ENCODE measurements at regions not wholly inside any gene's neighbourhood (a gene's known extent, or its start where the extent isn't known, plus 50 kb on each side); places are given as distances from the start of the nearest gene placed in this dataset.
A peak's percentile ranks its signal among the peaks of the same experiment; 100 is the strongest.

GRCh38 chr2:111219285-111219684, 98.6 kb downstream of the BCL2L11 start:
- POLR2A ChIA-PET, result interaction anchor here (0.5 to 8.2 kb wide), 16 partner anchors 11 to 209 kb away, joined by 3 to 100 read pairs (median 4); partner anchors contain the start of gene BCL2L11
- Mint-ChIP-seq H3K27me3 (no peaks in the 10 kb centered on the region), H3K4me1 (peaks cover 50% of the 10 kb centered on the region), H3K4me3 (peak overlapping the region; percentile 52), H3K9me3 (peaks cover 10% of the 10 kb centered on the region), H3K36me3 (ENCODE audit: low read depth) (peaks cover 2% of the 10 kb centered on the region), H3K27ac (peak overlapping the region; percentile 95)
- DNase-seq, result peak; percentile 41
- ATAC-seq (ENCODE audit: low read depth), result peak; percentile 70
- no peak for TF ChIP-seq CTCF (IDR thresholded peaks at IDR 0.05)
- CTCF ChIA-PET, result interaction anchor here (1.0 to 3.2 kb wide), 5 partner anchors 11 to 99 kb away, joined by 3 to 16 read pairs (median 4); partner anchors contain the start of gene BCL2L11
- intact Hi-C loops (cut with micrococcal nuclease), result loop anchor here (1.0 to 5.0 kb wide), 6 partner anchors 10 to 542 kb away; partner anchors contain the start of genes BCL2L11 and BUB1

DNA sequence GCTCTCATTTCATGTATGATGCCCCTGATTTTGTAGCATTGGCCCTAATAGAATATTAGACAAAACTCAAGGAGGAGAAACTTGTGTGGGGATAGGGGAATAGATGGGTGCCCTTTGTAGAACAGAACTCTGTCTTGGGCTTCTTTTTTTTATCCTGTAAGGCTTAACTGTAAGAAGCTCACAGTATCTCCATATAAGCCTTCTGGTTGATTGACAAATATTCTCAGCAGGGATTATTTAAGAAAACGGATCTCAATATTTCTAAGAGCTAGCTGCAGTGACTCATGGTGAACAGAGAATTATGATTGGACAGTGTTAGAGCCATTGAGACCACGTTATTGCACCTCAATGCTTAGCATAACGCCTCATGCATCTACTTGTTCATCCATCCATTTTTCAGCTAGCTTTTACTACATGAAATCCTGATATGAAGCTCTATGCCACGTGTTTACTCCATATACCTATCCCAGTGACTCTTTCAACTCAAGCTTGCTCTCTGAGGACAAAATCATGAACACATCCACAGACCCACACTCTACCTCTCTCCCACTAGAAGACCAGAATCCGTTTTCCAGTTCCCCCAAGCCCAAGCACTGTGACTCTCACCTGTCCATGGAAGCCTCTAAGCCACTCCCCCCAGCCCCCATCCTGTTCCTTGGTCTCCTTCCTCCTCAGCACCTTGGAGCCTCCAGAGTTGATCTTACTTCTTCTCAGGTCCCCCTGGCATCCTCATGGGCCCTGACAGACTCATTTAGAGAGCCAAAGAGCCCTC, 99.2 kb downstream of the BCL2L11 start:
- intact Hi-C loops (cut with micrococcal nuclease), result loop anchor here (1.0 to 5.0 kb wide), 7 partner anchors 11 to 543 kb away; partner anchors contain the start of genes BCL2L11 and BUB1
- TF ChIP-seq CTCF (IDR thresholded peaks at IDR 0.05), result no peak
- peaks cover 48% of the 10 kb centered on the region for H3K4me1 Mint-ChIP-seq
- DNase-seq, result no peak
- peak overlapping the region; percentile 95 for H3K27ac Mint-ChIP-seq
- ATAC-seq (ENCODE audit: low read depth), result peak; percentile 8
- POLR2A ChIA-PET, result interaction anchor here (0.7 to 8.2 kb wide), 18 partner anchors 11 to 835 kb away, joined by 3 to 100 read pairs (median 4); partner anchors contain the start of genes BCL2L11 and TMEM87B
- peak overlapping the region; percentile 52 for H3K4me3 Mint-ChIP-seq
- no peaks in the 10 kb centered on the region for H3K36me3 Mint-ChIP-seq (ENCODE audit: low read depth)
- peaks cover 4% of the 10 kb centered on the region for H3K9me3 Mint-ChIP-seq
- CTCF ChIA-PET, result interaction anchor here (1.0 to 3.2 kb wide), 5 partner anchors 11 to 100 kb away, joined by 3 to 16 read pairs (median 4); partner anchors contain the start of gene BCL2L11
- no peaks in the 10 kb centered on the region for H3K27me3 Mint-ChIP-seq

DNA sequence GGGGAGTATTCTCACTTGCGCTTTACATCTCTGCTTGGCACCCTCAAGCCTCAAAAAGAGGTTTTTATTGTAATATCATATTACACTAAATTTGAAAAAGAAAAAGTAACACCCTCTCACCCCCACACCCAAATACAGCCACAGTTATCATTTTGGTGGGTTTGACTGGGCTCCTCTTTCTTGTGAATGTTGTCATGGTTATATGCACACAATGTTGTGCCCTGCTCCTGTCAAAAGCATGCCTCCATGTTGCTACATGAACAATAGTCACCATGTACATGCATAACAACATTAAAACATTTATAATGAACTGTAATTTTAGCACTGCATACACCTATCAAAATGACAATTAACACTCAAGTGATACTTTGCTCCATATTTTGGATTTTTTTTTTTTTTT, 100.2 kb downstream of the BCL2L11 start:
- Mint-ChIP-seq H3K27me3 (peaks cover 5% of the 10 kb centered on the region), H3K4me3 (no peak overlapping the region), H3K4me1 (peaks cover 49% of the 10 kb centered on the region), H3K27ac (peak overlapping the region; percentile 41), H3K36me3 (ENCODE audit: low read depth) (no peaks in the 10 kb centered on the region), H3K9me3 (no peaks in the 10 kb centered on the region)
- no peak for ATAC-seq (ENCODE audit: low read depth)
- ChIA-PET POLR2A (interaction anchor here (1.2 to 8.2 kb wide), 4 partner anchors 12 to 100 kb away, joined by 7 to 100 read pairs (median 48); partner anchors contain the start of gene BCL2L11), CTCF (interaction anchor here (3.2 kb wide), 1 partner anchor 12 kb away, joined by 16 read pairs; no protein-coding TSS in a partner anchor)
- intact Hi-C loops (cut with micrococcal nuclease), result loop anchor here (5.0 kb wide), 1 partner anchor 486 kb away; no protein-coding TSS in a partner anchor
- no peak for TF ChIP-seq CTCF (IDR thresholded peaks at IDR 0.05)
- DNase-seq, result no peak

DNA sequence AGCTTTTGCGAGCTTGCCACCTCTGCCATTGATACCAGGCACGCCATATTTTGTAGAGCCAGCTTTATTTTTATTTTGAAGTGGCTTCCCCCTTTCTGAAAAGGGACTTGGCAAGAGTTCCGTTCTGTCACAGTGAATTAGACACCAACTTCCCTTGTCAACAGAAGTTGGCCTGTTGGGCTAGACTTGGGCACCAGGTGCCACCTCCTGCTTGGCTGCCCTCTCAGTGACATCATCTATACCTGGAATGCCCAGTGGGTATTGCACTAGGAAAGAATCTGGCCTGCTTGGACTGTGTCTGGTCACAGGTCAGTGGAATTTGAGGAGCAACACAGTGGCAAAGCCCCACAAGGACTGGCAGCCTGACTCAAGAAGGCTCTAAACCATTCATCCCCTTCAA, 101.0 kb downstream of the BCL2L11 start:
- peaks cover 52% of the 10 kb centered on the region for H3K4me1 Mint-ChIP-seq
- H3K9me3 Mint-ChIP-seq, result no peaks in the 10 kb centered on the region
- peak overlapping the region; percentile 50 for H3K27ac Mint-ChIP-seq
- ATAC-seq (ENCODE audit: low read depth), result no peak
- intact Hi-C loops (cut with micrococcal nuclease), result loop anchor here (5.0 kb wide), 1 partner anchor 486 kb away; no protein-coding TSS in a partner anchor
- ChIA-PET CTCF (no interaction called here), POLR2A (interaction anchor here (1.2 to 8.2 kb wide), 3 partner anchors 53 to 101 kb away, joined by 7 to 100 read pairs (median 42); partner anchors contain the start of gene BCL2L11)
- H3K4me3 Mint-ChIP-seq, result peak overlapping the region; percentile 19
- no peak for TF ChIP-seq CTCF (IDR thresholded peaks at IDR 0.05)
- no peak for DNase-seq
- no peaks in the 10 kb centered on the region for H3K36me3 Mint-ChIP-seq (ENCODE audit: low read depth)
- peaks cover 5% of the 10 kb centered on the region for H3K27me3 Mint-ChIP-seq

Measured in activated B cell treated with CpG ODN at 0.5 μM for 24 hours (primary cell).